HG03439 (cell line): ENCODE measurements at regions not wholly inside any gene's neighbourhood (a gene's known extent, or its start where the extent isn't known, plus 50 kb on each side); places are given as distances from the start of the nearest gene placed in this dataset.

ENCODE experiments used
- ATAC-seq: cut with Tn5 transposase; IDR thresholded peaks from one replicate; pipeline ENCODE4 v1.9.1; 2021; ENCODE audit warnings: mild to moderate bottlenecking, moderate library complexity; ENCODE audit not compliant: unreplicated experiment

DNA sequence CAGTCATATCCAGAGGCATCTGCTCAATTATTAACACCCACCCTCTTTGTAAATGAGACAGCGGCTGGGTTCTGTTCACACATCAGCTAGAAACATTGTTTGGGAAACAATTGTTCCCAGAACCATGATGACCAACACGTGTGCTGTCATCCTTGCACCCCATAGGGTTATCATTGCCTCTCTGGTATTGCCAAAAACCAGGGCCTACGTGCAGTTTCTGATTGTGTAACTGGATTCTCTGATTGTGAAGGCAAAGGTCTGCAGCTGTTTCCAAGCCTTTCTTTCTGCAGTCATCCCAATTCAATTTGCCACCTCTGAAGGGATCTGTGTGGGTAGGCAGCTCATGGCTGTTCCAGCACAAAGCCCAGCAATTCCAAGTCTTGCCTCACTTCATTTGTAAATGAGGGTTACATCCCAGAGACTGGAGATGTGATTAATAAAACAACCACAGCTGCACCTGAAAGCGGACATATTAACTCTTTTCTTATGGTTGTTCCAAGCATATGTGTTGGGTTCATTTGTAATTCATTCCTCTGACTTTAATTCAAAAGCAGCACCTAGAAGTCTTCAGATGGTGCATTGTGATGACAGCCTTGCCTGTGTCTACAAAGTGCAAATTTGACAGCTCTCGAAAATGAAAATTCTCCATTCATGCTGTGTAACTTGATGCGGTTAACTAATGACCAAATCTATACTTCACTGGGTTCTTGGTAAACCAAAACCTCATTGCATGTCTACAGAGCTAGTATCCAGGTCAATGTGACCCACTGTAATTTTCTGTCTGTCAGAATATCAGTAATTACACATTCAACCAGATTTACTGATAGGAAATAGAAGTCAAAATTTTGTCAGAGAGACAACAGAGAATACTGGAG is 66.6 kb downstream of the YIPF5 start:
- no peak for ATAC-seq

DNA sequence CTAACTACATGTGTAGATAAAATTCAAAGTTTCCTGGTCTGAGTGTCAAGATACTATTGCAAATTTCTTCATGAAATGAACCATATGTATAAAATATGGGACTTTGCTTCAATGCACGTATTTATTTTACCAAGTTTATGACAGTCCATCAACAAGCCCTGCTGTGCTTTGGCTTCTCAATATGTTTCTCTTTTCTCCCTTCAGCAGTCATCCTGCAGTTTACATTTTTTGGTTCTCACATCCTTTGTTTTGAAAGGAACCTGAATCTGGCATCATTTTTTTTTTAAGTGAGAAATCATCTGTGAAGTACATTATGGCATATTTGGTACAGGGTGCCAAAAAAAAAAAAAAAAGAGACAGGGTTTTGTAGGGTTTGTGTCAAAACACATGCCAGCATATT is 65.1 kb downstream of the YIPF5 start:
- ATAC-seq, result no peak

DNA sequence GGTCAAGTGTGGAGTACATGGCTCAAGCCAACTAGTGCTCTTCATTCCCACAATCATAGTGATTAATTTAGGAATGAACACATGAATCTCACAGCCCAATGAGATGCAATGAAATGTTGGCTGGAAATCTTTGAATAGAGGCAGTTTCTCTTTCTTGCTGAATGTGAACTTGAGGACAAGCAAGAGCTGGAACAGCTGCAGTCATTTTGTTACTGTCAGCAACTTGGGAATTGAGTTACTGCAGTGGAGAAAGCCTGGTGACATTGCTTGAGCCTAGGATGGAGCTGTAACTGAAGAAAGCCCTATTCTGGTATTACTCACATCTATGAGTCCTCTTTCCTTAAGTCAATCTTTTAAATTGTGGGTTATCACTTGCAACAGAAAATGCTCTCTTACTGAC is 62.3 kb downstream of the YIPF5 start:
- no peak for ATAC-seq
